IPS DF 6.9 (cell line): ENCODE measurements at regions not wholly inside any gene's neighbourhood (a gene's known extent, or its start where the extent isn't known, plus 50 kb on each side); places are given as distances from the start of the nearest gene placed in this dataset.
"Not testable (repeated sequence)": the region's sequence is repeated elsewhere in the genome, so short reads cannot be mapped to it uniquely, and the experiment has no call there.

ENCODE experiments used
- DNase-seq: peaks from one replicate; pipeline ENCODE4 v3.0.0-alpha.2; 2013; ENCODE audit warnings: low read depth, low spot score
- H3K27ac ChIP-seq: one replicate; pipeline ENCODE4 v1.5.1; 2013; ENCODE audit warnings: low read length, control low read depth
- H3K27me3 ChIP-seq: 2 replicates; pipeline ENCODE4 v1.6.1; 2013; ENCODE audit warnings: mild to moderate bottlenecking, low read length; ENCODE audit not compliant: control insufficient read depth, insufficient read depth
- H3K36me3 ChIP-seq: 2 replicates; pipeline ENCODE4 v1.6.1; 2013; ENCODE audit warnings: low read length; ENCODE audit not compliant: control insufficient read depth, insufficient read depth
- H3K4me1 ChIP-seq: 2 replicates; pipeline ENCODE4 v1.6.1; 2013; ENCODE audit warnings: low read length; ENCODE audit not compliant: control insufficient read depth, insufficient read depth
- H3K4me3 ChIP-seq: 2 replicates; pipeline ENCODE4 v1.5.1; 2013; ENCODE audit warnings: mild to moderate bottlenecking, low read length
- H3K9me3 ChIP-seq: 2 replicates; pipeline ENCODE4 v1.6.1; 2013; ENCODE audit warnings: low read length, inconsistent platforms; ENCODE audit not compliant: control insufficient read depth, insufficient read depth
- WGBS: extraction: QIAGEN DNeasy Blood & Tissue Kit; methylation state at CpG from one replicate; pipeline ENCODE4 v1.1.7; 2013; ENCODE audit warnings: mixed read lengths, missing lambda C conversion rate; ENCODE audit not compliant: insufficient read length, insufficient coverage; 5-methylcytosine and 5-hydroxymethylcytosine counted together

DNA sequence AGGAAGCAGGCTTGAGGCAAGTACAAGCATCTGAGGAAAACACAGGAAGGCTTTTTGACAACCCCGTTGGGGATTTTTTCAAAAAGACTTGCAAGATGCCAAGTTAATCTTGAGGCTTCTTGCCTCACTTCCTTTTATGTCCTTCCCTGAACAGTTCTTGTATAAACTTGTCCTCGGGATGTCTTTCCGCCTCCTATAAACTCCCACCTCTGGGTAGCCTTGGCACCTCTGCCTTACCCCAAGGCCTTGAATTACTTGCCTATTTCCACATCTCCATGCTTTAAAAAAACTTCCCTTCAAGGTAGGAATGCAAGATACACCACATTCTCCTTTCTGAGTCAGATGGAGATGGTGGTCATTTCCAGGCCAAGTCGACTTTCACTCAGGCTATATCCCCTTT lies 106.4 kb upstream of the RBBP8 start:
- Histone ChIP-seq H3K4me1 (peaks cover 1% of the 10 kb centered on the region; the same call in 1 of the 2 replicates), H3K4me3 (no peak overlapping the region), H3K9me3 (no peaks in the 10 kb centered on the region), H3K27me3 (no peaks in the 10 kb centered on the region), H3K27ac (no peak overlapping the region), H3K36me3 (no peaks in the 10 kb centered on the region)
- WGBS: no CpG with 5 or more reads among the region's 4 CpGs
- DNase-seq: no peak

DNA sequence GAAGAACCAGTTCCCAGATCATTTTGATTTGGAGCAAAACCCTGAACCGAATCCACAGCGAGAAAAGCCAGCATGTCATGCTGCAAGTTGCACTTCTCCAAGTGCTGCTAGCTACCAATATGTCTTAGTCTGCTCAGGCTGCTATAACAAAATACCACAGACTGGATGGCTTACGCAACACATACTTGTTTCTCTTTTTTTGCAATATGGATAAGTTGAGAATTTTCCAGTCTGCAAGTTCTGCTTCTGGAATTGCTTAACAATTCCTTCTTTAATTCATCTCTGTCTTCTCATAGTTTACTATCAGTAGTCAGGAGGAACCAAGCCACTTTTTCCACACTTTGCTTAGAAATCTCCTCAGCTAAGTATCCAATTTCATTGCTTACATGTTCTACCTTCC lies 105.9 kb upstream of the RBBP8 start:
- no CpG with 5 or more reads among the region's 3 CpGs for WGBS
- H3K27ac ChIP-seq: no peak overlapping the region

DNA sequence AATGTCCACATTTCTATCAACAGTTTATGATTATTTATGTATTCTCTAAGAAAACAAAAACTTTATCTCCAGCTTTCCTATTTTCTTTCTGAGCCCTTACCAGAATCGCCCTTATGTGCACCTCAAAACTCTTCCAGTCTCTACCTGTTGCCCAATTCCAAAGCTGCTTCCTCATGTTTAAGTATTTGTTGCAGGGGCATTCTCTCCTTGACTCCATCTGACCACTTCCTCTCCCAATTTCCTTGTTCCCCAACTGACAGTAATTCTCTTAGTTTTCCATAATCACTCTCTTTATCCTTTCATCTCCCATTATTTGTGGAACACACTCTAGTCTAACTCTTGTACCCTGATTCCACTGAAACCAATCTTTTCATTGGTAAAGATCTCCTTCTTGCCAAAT lies 105.4 kb upstream of the RBBP8 start:
- no peaks in the 10 kb centered on the region for H3K9me3 ChIP-seq
- peaks cover 1% of the 10 kb centered on the region; the same call in 1 of the 2 replicates for H3K4me1 ChIP-seq
- no peaks in the 10 kb centered on the region for H3K27me3 ChIP-seq
- no CpG with 5 or more reads among the region's 1 CpG for WGBS
- no peak overlapping the region for H3K27ac ChIP-seq
- H3K4me3 ChIP-seq: no peak overlapping the region
- H3K36me3 ChIP-seq: no peaks in the 10 kb centered on the region
- no peak for DNase-seq

More for the DNA sequence above, 105.9 kb upstream of the RBBP8 start:
- Histone ChIP-seq H3K36me3 (no peaks in the 10 kb centered on the region), H3K9me3 (no peaks in the 10 kb centered on the region), H3K4me3 (no peak overlapping the region), H3K27me3 (no peaks in the 10 kb centered on the region), H3K4me1 (peaks cover 1% of the 10 kb centered on the region; the same call in 1 of the 2 replicates)
- DNase-seq: no peak

DNA sequence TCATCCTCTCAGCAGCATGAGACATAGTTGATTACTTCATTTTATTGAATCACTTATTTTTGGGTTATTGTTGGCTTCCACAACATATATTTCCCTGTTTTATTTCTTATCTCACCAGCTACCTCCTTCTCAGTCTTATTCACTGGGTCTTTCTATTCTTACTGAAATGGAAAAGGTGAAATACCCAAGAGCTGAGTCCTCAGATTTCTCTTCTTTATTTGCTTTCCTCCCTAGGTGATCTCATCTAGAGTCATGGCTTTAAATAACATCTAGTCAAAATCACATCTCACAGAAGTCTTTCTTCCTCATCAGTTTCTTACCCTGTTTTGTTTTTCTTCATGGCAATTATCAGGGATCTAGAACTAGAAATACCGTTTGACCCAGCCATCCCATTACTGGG lies 105.0 kb upstream of the RBBP8 start:
- Histone ChIP-seq H3K4me1 (peaks cover 1% of the 10 kb centered on the region; the same call in 1 of the 2 replicates), H3K27ac (no peak overlapping the region), H3K9me3 (no peaks in the 10 kb centered on the region), H3K27me3 (no peaks in the 10 kb centered on the region), H3K4me3 (no peak overlapping the region), H3K36me3 (no peaks in the 10 kb centered on the region)
- no peak for DNase-seq
- WGBS: no CpG with 5 or more reads among the region's 1 CpG

DNA sequence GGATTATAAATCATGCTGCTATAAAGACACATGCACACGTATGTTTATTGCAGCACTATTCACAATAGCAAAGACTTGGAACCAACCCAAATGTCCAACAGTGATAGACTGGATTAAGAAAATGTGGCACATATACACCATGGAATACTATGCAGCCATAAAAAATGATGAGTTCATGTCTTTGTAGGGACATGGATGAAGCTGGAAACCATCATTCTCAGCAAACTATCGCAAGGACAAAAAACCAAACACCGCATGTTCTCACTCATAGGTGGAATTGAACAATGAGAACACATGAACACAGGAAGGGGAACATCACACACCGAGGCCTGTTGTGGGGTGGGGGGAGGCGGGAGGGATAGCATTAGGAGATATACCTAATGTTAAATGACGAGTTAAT lies 104.5 kb upstream of the RBBP8 start:
- H3K36me3 ChIP-seq, H3K27me3 ChIP-seq, DNase-seq, H3K9me3 ChIP-seq, H3K4me1 ChIP-seq, H3K4me3 ChIP-seq, H3K27ac ChIP-seq: not testable (repeated sequence)
- no CpG with 5 or more reads among the region's 6 CpGs for whole genome bisulfite sequencing

DNA sequence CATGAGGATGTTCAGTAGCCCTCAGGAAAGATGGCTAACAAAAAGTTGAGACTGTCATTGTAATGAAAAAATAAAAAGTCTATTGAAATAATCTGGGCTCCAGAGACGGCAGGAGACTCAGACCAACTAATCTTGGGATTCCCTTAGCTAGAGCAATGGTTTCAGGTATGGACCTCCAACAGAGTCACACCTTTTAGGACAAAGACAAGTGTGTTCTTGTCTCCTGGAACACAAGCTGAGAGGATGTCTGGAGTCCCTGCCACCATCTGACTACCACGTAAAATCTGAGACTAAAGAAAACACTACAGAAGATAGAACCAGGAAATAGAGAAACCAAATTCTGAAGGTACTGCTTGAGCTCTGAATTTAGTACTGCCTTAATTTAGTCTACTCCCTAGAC lies 103.3 kb upstream of the RBBP8 start:
- Histone ChIP-seq H3K4me3 (no peak overlapping the region), H3K27me3 (no peaks in the 10 kb centered on the region), H3K27ac (no peak overlapping the region), H3K36me3 (no peaks in the 10 kb centered on the region), H3K4me1 (peaks cover 1% of the 10 kb centered on the region; the same call in 1 of the 2 replicates), H3K9me3 (no peaks in the 10 kb centered on the region)
- DNase-seq: no peak
- WGBS: no CpG with 5 or more reads among the region's 2 CpGs

DNA sequence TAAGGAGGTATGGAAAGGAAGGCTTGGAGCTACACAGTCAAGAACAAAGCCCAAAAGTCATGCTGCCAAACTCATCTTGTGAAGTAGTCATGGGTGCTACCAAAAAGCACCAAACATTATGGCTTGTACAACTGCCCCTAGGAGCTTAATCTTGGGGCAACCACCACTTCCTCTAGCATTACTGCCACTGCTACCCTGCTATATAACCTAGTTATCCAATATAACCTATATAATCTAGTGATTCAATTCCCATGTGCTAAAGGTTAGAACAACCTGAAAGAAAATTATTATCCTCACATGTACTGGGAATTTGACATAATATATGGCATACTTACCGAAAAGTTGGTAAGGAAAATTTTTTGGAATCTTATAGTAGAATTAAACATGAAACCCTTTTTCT lies 102.6 kb upstream of the RBBP8 start:
- H3K4me1 ChIP-seq: peaks cover 1% of the 10 kb centered on the region; the same call in 1 of the 2 replicates
- H3K9me3 ChIP-seq: no peaks in the 10 kb centered on the region
- no peaks in the 10 kb centered on the region for H3K36me3 ChIP-seq
- H3K27me3 ChIP-seq: no peaks in the 10 kb centered on the region
- H3K4me3 ChIP-seq: no peak overlapping the region
- no CpG with 5 or more reads among the region's 1 CpG for WGBS
- DNase-seq: no peak
- H3K27ac ChIP-seq: no peak overlapping the region

DNA sequence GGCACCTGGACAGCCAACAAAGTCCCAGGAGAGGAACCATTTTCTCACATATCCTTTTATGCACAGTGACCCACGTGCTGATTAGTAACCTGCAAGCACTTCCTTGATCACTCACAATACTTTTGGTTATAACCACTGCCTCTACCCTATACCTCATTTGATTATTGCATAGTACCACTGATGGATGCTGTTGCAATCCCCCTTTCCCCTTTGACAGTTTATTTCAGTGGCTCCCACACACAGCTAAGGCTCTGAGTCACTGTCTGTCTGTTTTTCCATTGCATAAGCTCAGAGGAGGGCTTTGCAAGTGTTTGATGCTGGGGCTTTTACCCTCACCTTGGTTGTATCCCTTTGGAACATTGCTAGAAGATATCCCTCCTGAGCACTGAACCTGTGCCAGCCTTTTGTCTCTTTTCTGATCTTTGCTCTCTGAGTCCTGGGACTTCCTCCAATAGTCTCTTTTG lies 101.7 kb upstream of the RBBP8 start:
- Histone ChIP-seq H3K9me3 (no peaks in the 10 kb centered on the region), H3K4me3 (no peak overlapping the region), H3K36me3 (no peaks in the 10 kb centered on the region), H3K27me3 (no peaks in the 10 kb centered on the region), H3K27ac (no peak overlapping the region), H3K4me1 (peaks cover 1% of the 10 kb centered on the region; the same call in 1 of the 2 replicates)
- no peak for DNase-seq
- WGBS: no CpG with 5 or more reads among the region's 1 CpG

DNA sequence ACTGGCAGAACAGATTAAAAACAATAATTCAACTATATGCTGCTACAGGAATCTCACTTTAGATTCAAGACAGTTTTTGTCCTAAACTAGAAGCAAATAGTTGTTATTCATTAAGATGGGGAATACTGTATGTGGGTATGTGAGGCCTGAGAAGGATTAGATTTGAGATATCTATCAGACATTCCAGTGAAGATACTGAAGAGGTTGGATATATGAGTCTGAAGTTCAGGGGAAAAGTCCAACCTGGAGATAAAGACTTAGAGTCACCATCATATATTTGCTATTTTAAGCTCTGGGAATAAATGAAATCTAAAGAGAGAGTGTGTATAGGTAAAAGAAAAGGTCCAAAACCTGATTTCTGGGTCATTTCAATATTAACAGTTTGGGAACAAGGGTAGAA lies 96.2 kb upstream of the RBBP8 start:
- no peaks in the 10 kb centered on the region for H3K27me3 ChIP-seq
- H3K9me3 ChIP-seq: no peaks in the 10 kb centered on the region
- no peak overlapping the region for H3K27ac ChIP-seq
- no peak overlapping the region for H3K4me3 ChIP-seq
- no peak for DNase-seq
- H3K36me3 ChIP-seq: no peaks in the 10 kb centered on the region
- H3K4me1 ChIP-seq: peaks cover 3% of the 10 kb centered on the region; the same call in 1 of the 2 replicates

DNA sequence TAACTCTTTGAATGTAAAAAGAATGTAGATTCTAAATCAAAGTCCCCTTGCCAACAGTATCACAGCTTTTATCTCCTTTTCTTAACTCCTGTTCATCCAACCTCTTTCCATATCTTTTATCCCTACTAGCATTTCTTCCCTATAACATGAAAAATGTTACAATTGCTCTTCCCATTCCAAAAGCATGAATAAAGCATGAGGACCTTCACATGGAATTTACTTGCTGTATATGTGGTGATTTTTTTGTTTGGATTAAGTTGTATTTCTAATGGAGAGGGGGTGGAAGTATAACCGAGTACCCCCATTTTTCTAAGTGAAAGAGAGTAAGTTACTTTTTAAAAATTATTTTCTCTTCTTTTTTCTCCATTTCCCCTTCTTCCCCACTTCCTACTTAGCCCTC lies 94.9 kb upstream of the RBBP8 start:
- Histone ChIP-seq H3K27me3 (no peaks in the 10 kb centered on the region), H3K4me1 (peaks cover 3% of the 10 kb centered on the region; the same call in 1 of the 2 replicates), H3K27ac (no peak overlapping the region), H3K9me3 (no peaks in the 10 kb centered on the region), H3K36me3 (no peaks in the 10 kb centered on the region), H3K4me3 (no peak overlapping the region)
- no CpG with 5 or more reads among the region's 1 CpG for WGBS
- no peak for DNase-seq

DNA sequence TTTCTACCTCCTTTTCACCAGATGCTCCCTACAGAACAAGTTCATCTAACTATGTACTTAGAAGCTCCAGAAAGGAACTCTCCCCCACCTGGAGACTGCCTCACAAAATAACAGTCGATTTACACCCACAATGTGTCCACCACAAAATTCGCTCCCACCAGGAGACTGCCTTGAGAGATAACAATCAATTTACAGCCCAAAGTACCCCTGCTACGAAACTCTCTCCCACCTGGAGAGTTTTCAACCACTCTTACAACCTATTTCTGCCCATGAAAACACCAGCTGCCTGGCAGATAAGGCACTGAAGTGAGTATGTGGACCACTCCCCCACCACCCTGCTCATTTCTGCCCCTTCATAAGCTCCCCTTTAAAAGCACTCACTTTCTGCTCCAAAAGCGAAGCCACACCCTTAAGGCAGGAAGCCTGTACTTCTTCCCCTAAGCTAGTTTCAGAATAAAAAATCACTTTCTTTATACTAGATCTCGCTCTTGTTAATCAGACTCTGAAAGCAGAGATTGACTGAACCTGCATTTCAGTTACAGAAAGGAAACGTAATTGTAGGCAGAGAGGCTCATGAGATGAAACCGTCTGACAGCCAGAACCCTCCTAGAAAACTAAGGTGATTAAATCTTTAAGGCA lies 94.4 kb upstream of the RBBP8 start:
- Histone ChIP-seq H3K27me3 (no peaks in the 10 kb centered on the region), H3K36me3 (no peaks in the 10 kb centered on the region), H3K4me3 (no peak overlapping the region), H3K4me1 (peaks cover 3% of the 10 kb centered on the region; the same call in 1 of the 2 replicates), H3K27ac (no peak overlapping the region), H3K9me3 (no peaks in the 10 kb centered on the region)
- DNase-seq: no peak
- no CpG with 5 or more reads among the region's 7 CpGs for WGBS
